ENCODE measurements at regions not wholly inside any gene's neighbourhood (a gene's known extent, or its start where the extent isn't known, plus 50 kb on each side); places are given as distances from the start of the nearest gene placed in this dataset.

DNA sequence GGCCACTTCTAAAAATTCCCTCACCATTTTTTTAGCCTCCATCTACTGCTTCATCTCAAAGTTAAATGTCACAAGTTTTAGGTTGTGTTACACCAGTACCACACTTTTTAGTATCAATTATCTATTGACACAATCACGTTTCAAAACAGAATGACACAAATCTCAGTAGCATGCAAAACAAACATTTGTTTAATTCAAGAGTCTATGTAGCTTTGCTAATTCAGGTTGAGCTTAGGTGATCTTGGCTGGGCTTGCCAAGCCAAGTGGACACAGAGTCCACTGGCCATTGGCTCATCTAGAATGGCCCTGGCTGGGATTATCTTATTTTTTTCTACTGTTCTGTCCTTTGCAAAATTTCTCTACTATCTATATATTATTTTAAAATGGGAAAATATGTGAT is 61.9 kb upstream of the JAK2 start:
- H3K27me3 Mint-ChIP-seq, result no peaks in the 10 kb centered on the region
- no peaks in the 10 kb centered on the region for H3K36me3 Mint-ChIP-seq (ENCODE audit: low read depth)
- H3K4me3 ChIP-seq (ENCODE audit: low read length), result no peak overlapping the region
- no peak overlapping the region for H3K27ac ChIP-seq (ENCODE audit: low read depth in 1 of 2, low read length in 2 of 2)
- H3K4me1 Mint-ChIP-seq (ENCODE audit: low read depth), result peaks cover 5% of the 10 kb centered on the region
- no peak overlapping the region for H3K27ac Mint-ChIP-seq
- peaks cover 0 to 6% of the 10 kb centered on the region in 2 experiments for H3K9me3 ChIP-seq (ENCODE audit: control insufficient read depth in 1 of 2, insufficient read depth in 1 of 2, low read length in 2 of 2)
- no peaks in the 10 kb centered on the region for H3K27me3 ChIP-seq (ENCODE audit: control insufficient read depth in 1 of 2, insufficient read depth in 2 of 2, low read length in 2 of 2)
- intact Hi-C loops (cut with DNase I, micrococcal nuclease), result loop anchor here (10.0 kb wide), 1 partner anchor 538 kb away; no protein-coding TSS in a partner anchor
- ChIA-PET POLR2A (no interaction called here), CTCF (no interaction called here)
- ATAC-seq (ENCODE audit: poor library complexity) (no peak), DNase-seq (no peak)
- no peak overlapping the region for H3K4me3 Mint-ChIP-seq
- H3K9me3 Mint-ChIP-seq, result no peaks in the 10 kb centered on the region
- H3K4me1 ChIP-seq (ENCODE audit: insufficient read depth, low read length), result no peaks in the 10 kb centered on the region
- H3K36me3 ChIP-seq (ENCODE audit: insufficient read depth, low read length), result no peaks in the 10 kb centered on the region
- TF ChIP-seq, protein P1, sequence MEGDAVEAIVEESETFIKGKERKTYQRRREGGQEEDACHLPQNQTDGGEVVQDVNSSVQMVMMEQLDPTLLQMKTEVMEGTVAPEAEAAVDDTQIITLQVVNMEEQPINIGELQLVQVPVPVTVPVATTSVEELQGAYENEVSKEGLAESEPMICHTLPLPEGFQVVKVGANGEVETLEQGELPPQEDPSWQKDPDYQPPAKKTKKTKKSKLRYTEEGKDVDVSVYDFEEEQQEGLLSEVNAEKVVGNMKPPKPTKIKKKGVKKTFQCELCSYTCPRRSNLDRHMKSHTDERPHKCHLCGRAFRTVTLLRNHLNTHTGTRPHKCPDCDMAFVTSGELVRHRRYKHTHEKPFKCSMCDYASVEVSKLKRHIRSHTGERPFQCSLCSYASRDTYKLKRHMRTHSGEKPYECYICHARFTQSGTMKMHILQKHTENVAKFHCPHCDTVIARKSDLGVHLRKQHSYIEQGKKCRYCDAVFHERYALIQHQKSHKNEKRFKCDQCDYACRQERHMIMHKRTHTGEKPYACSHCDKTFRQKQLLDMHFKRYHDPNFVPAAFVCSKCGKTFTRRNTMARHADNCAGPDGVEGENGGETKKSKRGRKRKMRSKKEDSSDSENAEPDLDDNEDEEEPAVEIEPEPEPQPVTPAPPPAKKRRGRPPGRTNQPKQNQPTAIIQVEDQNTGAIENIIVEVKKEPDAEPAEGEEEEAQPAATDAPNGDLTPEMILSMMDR (IDR thresholded peaks at IDR 0.05), result no peak

DNA sequence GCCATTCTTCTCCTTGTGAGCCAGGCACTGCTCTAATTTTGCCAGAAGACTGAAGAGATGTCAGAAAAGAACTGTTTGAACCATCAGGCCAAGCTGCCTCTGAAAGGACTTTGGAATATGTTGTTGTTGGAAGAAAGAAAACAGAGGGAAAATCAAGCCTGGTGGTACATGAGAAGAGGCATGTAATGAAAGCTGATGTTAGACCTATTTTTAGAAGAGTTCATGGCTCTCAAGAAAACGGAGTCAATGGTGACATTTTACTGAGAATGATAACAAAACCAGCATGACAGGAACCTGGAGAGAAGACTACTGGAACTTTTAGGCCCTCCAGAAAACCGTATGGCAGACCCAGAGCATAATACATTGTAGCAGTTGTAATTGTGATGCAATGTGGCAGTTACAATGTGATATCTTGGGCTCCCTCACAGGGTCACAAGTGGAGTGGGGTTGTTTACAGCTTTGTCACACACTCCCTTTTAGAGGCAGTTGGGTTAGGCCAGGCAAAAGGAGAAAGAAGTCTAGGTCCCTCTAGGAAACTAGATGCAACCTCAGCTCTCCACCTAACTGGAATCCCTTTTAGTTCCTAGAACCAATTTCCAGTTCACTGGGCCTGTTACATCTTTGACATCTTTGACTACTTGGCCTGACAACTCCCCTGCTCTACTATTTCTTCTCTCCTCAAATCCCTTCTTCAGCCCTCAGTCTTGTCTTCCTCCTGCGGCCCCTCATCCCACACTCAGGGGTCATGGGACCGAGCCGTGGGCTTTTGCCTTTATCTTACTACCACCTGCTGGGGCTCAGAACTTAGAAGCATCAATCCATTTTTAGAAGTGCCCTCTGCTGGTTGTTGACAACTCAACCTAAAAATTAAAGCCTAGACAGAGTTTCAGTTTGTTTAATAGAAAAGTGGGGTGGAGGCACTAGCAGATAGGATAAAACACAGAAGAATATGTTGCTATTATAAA is 61.2 kb upstream of the JAK2 start:
- intact Hi-C loops (cut with DNase I, micrococcal nuclease), result loop anchor here (1.0 to 10.0 kb wide), 3 partner anchors 161 to 539 kb away; no protein-coding TSS in a partner anchor
- Mint-ChIP-seq H3K27me3 (no peaks in the 10 kb centered on the region), H3K4me1 (ENCODE audit: low read depth) (peaks cover 5% of the 10 kb centered on the region), H3K9me3 (no peaks in the 10 kb centered on the region), H3K27ac (no peak overlapping the region), H3K36me3 (ENCODE audit: low read depth) (no peaks in the 10 kb centered on the region), H3K4me3 (no peak overlapping the region)
- Histone ChIP-seq H3K36me3 (ENCODE audit: insufficient read depth, low read length) (no peaks in the 10 kb centered on the region), H3K27ac (ENCODE audit: low read depth in 1 of 2, low read length in 2 of 2) (no peak overlapping the region), H3K4me3 (ENCODE audit: low read length) (no peak overlapping the region), H3K4me1 (ENCODE audit: insufficient read depth, low read length) (no peaks in the 10 kb centered on the region), H3K27me3 (ENCODE audit: control insufficient read depth in 1 of 2, insufficient read depth in 2 of 2, low read length in 2 of 2) (no peaks in the 10 kb centered on the region), H3K9me3 (ENCODE audit: control insufficient read depth in 1 of 2, insufficient read depth in 1 of 2, low read length in 2 of 2) (peaks cover 0 to 6% of the 10 kb centered on the region in 2 experiments)
- TF ChIP-seq, protein P1 (IDR thresholded peaks at IDR 0.05), result peak; percentile 62
- ATAC-seq (ENCODE audit: poor library complexity) (peak; percentile 34), DNase-seq (peak in 4 of 14 experiments; percentile 24 to 57 (median 56))
- CTCF ChIA-PET, result interaction anchor here (1.2 to 1.5 kb wide), 2 partner anchors 161 to 165 kb away, joined by 5 to 6 read pairs; no protein-coding TSS in a partner anchor
- POLR2A ChIA-PET, result no interaction called here

DNA sequence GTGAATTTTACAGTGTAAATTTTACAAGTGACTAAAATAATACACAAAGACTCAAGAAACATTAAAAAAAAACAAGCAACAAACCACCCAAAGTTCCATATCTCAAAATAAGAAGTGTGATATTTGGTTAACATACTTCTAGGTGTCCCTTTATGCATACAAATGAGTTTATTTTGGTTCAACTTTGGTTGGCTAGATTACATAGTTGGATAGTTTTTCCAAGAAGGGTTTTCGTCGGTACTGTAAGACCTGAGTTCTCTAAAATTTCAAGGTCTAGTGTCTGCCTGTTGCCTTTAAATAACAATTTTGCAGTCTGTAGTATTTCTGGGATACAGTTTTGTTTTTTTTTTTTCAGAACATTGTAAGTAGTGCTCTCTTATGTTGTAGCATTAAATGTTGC is 58.8 kb upstream of the JAK2 start:
- peaks cover 5% of the 10 kb centered on the region for H3K4me1 Mint-ChIP-seq (ENCODE audit: low read depth)
- Histone ChIP-seq H3K27ac (ENCODE audit: low read depth in 1 of 2, low read length in 2 of 2) (no peak overlapping the region), H3K4me1 (ENCODE audit: insufficient read depth, low read length) (no peaks in the 10 kb centered on the region), H3K9me3 (ENCODE audit: control insufficient read depth in 1 of 2, insufficient read depth in 1 of 2, low read length in 2 of 2) (no peaks in the 10 kb centered on the region), H3K36me3 (ENCODE audit: insufficient read depth, low read length) (no peaks in the 10 kb centered on the region), H3K27me3 (ENCODE audit: control insufficient read depth in 1 of 2, insufficient read depth in 2 of 2, low read length in 2 of 2) (no peaks in the 10 kb centered on the region), H3K4me3 (ENCODE audit: low read length) (no peak overlapping the region)
- no peak for ATAC-seq (ENCODE audit: poor library complexity)
- intact Hi-C loops (cut with DNase I, micrococcal nuclease), result loop anchor here (10.0 kb wide), 1 partner anchor 541 kb away; no protein-coding TSS in a partner anchor
- ChIA-PET CTCF (no interaction called here), POLR2A (no interaction called here)
- H3K27ac Mint-ChIP-seq, result no peak overlapping the region
- H3K4me3 Mint-ChIP-seq, result no peak overlapping the region
- H3K27me3 Mint-ChIP-seq, result no peaks in the 10 kb centered on the region
- H3K36me3 Mint-ChIP-seq (ENCODE audit: low read depth), result no peaks in the 10 kb centered on the region
- TF ChIP-seq, protein P1 (IDR thresholded peaks at IDR 0.05), result no peak
- no peaks in the 10 kb centered on the region for H3K9me3 Mint-ChIP-seq
- DNase-seq, result no peak
